LNCaP clone FGC (cell line): ENCODE measurements at regions not wholly inside any gene's neighbourhood (a gene's known extent, or its start where the extent isn't known, plus 50 kb on each side); places are given as distances from the start of the nearest gene placed in this dataset.

Experiments
- DNase-seq: peaks from one replicate; pipeline ENCODE4 v3.0.0-alpha.2; 2011; ENCODE audit warnings: low read depth
- H3K4me3 ChIP-seq: 2 replicates; pipeline ENCODE4 v1.5.1; 2011; ENCODE audit warnings: mild to moderate bottlenecking, low read depth, low read length, control low read depth
- TF ChIP-seq, protein P1 (sequence below): IDR thresholded peaks from 2 replicates; pipeline ENCODE4 v1.5.1; 2012; ENCODE audit warnings: mild to moderate bottlenecking; ENCODE audit not compliant: control insufficient read depth, insufficient read depth; ENCODE audit errors: extremely low read depth

DNA sequence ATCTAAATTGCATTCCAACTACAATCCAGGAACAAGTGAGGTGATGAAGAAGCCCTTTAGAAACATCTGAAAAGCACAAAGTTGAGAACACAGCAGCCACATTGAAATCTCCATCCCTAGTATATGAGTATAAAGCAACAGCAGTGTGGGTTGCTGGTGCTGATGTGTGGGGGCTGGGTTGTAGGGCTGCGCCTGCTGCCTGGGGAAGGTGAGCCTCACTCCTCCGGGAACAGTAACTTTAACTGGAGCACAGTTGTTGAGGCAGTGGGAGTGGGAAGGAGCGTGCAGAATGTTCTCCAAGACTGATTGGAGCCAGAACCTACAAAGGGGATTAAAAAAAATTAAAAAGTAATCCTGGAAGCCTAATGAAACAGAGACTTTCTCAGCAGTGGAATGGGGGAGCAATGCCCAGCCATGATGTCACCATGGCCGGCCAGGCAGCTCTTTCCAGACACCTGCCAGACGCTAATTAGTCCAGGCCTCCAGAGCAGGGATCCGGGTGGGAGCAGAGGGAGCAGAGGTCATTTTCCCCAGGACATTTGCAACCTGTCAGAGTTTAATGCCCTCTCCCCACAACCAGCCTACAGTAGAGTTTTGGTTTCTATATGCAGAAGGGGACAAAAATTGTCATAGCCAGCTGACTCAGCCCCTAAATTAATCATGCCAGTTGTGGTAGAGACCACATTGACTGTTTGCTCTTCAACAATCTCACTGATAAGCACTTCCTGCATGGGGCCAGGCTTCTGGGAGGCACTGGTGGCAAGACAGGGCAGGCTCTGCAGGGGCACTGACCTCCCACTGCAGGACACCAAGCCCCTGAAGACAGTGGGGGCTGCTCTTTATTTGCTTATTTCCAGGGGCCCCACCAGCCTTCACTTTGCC, 133.0 kb upstream of the ZNF32 start:
- H3K4me3 ChIP-seq: no peak overlapping the region
- TF ChIP-seq, protein P1, sequence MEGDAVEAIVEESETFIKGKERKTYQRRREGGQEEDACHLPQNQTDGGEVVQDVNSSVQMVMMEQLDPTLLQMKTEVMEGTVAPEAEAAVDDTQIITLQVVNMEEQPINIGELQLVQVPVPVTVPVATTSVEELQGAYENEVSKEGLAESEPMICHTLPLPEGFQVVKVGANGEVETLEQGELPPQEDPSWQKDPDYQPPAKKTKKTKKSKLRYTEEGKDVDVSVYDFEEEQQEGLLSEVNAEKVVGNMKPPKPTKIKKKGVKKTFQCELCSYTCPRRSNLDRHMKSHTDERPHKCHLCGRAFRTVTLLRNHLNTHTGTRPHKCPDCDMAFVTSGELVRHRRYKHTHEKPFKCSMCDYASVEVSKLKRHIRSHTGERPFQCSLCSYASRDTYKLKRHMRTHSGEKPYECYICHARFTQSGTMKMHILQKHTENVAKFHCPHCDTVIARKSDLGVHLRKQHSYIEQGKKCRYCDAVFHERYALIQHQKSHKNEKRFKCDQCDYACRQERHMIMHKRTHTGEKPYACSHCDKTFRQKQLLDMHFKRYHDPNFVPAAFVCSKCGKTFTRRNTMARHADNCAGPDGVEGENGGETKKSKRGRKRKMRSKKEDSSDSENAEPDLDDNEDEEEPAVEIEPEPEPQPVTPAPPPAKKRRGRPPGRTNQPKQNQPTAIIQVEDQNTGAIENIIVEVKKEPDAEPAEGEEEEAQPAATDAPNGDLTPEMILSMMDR: no peak
- no peak for DNase-seq

DNA sequence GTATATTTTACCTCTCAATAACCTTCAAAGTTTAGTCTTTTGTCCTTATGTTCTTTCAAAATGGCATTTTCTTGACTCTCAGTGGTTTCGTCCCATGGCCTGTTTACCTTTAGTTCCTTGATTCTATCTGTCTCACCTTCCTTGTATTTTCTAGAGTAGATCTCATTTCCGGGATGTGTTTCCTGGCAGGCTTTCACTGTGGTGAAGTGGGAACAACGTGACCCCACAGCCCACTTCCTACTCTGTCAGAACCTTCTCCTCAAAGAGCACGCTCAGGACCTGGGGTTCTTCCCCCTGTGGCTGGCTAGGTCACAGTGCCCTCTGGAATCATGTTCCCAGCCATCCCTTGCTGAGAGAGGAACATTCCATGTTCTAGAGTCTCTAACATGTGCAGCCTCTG, 129.9 kb upstream of the ZNF32 start:
- TF ChIP-seq, protein P1: no peak
- no peak overlapping the region for H3K4me3 ChIP-seq

DNA sequence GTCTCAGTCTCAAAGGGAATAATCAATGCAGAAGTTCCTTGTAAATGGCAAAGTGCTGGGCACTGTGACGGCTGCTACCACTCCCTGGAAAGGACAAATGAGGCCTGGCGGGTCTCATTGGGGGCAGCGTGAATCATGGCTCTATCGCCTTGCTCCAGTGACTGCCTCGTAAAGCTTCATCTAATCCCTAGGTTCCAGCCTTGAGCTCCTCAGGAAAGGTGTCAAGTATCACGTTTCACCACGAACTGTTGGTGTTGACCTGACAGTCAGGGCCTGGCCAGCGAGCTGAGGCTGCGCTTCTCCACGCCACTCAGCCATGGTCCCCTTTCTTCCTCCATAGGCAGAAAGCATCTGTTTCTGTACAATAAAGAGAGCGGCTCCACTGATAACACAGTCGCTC, 126.7 kb upstream of the ZNF32 start:
- no peak for DNase-seq
- H3K4me3 ChIP-seq: no peak overlapping the region
- TF ChIP-seq, protein P1: no peak

More for the DNA sequence above, 129.9 kb upstream of the ZNF32 start:
- DNase-seq: peak; percentile 79

DNA sequence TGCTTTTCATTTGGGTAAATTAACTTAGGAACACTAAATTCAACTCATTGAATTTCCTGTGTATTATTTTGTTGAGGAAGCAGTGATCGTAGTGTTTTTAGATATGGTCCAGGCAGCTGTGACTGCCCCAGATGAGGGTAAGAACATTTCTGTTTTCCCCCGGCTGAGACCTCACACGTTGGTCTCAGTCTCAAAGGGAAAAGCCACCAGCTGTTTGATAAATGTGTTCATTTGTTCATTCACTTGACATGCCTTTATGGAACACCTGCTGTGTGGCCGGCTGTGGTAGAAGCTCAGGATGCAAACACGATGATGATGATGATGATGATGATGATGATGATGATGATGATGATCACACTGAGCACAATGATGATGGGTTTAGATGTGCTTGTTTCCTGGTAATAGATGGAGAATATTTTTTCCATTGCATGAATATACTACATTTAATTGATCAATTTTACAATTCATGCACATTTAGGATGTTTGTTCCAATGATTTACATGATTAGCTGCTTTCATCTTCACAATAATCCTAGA, 125.6 kb upstream of the ZNF32 start:
- H3K4me3 ChIP-seq: no peak overlapping the region
- no peak for DNase-seq
- TF ChIP-seq, protein P1: no peak

DNA sequence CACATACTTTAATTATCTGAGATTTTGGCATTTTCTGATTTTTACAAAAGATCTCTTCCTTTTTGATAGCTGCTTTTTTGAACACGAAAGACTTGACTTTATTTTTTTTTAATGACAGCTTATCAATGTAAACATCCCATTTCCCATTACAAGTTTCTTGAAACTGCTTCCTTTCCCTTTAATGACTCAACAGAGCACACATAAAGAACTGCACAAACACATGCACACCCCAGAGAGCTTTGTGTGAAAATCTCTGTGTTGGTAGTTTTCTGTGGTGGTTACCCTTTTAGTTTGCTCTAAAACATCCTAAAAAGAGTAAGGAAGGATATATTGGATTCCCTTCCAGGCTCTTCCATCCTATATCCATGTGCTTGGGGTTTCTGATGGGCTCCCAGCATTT, 125.1 kb upstream of the ZNF32 start:
- TF ChIP-seq, protein P1: no peak
- no peak for DNase-seq
- H3K4me3 ChIP-seq: no peak overlapping the region

DNA sequence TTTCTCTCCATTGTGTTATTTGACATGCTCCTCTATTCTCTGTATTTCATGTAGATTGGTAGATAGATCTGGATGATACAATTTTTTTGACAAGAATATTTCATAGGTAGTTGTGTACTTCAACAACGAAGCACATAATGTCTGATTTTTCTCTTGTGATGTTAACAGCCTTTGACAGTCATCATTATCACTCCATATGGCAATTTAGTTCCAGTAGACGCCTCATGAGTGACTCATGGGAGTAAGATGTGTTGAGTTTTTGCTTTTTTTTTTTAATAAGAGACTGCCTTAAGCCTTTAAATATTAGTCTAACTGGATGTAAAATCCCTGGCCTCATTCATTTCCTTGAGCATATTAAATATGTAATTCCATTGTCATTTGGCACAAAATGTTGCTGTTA, 123.5 kb upstream of the ZNF32 start:
- TF ChIP-seq, protein P1: no peak
- DNase-seq: no peak
- no peak overlapping the region for H3K4me3 ChIP-seq
